HG03135 (cell line): ENCODE measurements at regions not wholly inside any gene's neighbourhood (a gene's known extent, or its start where the extent isn't known, plus 50 kb on each side); places are given as distances from the start of the nearest gene placed in this dataset.
"Not testable (repeated sequence)": the region's sequence is repeated elsewhere in the genome, so short reads cannot be mapped to it uniquely, and the experiment has no call there.

Experiments
- ATAC-seq: cut with Tn5 transposase; IDR thresholded peaks from one replicate; pipeline ENCODE4 v1.9.1; 2021; ENCODE audit warnings: mild to moderate bottlenecking, moderate library complexity; ENCODE audit not compliant: unreplicated experiment

GRCh38 chr16:79845734-79846135 is 245.2 kb upstream of the MAF start:
- ATAC-seq: no peak

DNA sequence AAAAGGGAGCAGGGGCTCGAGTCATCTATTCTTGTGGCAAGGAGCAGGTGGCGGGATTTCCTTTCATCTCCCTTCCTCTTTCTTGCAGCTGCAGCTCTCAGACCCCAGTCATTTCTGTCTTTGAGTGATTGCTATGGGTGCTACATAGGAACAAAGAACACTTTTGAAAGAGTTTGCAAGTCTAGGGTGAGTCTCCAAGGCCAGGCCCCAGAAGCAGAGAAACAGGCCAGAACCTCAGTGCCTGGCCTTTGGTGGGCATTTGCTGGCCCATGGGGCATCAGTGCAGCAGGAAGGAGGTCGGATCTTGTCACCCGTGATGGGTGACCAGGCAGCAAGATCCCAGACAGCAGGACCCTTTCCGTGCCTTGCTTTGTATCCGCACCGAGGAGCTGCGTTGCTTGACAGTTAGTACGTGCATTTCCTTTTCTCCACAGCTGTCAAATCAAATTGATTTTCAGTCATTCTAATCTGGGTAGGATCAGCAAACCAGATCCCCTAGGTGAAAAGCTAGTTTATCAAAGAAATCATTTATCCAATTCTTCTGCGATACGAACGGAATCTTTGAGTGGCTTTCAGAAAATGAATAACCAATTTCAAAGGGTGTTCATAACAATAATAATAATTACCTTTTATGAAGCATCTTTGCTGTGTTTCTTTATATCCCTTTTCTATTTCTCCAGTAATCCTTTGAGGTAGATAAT is 244.6 kb upstream of the MAF start:
- ATAC-seq: peak; percentile 89

DNA sequence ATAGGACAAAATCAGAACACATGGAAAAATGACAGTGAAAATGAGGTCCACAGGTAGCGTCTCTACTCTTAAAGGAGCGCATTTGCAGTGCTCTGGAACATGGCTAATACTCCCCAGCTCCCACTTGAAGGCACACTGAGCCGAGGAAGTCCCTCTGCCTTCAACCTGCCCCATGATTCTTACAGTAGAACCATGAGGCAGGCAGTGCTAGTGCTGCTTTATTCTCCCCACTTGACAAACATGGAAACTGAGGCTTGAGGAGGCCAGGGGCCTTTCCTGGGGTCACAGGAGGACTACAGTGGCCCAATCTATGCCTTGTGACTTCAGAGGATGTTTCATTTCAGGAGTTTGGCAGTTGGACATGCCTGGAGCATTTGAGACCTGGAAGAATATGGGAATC is 244.1 kb upstream of the MAF start:
- no peak for ATAC-seq

GRCh38 chr16:79843631-79844043 is 243.1 kb upstream of the MAF start:
- ATAC-seq: peak; percentile 41

DNA sequence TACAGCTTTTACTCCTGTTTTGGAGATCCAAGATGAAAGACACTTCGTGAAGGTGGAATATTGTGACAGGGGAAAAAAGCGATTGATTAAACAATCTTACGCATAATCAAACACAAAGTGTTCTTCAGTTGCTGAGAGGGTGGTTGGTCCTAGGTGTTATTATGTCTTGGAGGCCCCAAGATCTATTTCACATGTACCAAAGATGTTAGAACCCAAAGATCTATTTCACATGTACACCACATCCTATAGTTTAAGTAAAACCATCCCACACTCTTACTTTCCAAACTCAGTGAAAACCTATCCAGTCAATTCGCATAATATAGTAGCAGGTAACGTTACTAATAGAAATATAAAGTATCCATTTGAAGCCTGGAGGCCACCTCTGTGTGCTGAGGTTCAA is 242.6 kb upstream of the MAF start:
- no peak for ATAC-seq

- ATAC-seq: no peak
These were observed 241.7 kb upstream of the MAF start for GRCh38 chr16:79842197-79842596.

DNA sequence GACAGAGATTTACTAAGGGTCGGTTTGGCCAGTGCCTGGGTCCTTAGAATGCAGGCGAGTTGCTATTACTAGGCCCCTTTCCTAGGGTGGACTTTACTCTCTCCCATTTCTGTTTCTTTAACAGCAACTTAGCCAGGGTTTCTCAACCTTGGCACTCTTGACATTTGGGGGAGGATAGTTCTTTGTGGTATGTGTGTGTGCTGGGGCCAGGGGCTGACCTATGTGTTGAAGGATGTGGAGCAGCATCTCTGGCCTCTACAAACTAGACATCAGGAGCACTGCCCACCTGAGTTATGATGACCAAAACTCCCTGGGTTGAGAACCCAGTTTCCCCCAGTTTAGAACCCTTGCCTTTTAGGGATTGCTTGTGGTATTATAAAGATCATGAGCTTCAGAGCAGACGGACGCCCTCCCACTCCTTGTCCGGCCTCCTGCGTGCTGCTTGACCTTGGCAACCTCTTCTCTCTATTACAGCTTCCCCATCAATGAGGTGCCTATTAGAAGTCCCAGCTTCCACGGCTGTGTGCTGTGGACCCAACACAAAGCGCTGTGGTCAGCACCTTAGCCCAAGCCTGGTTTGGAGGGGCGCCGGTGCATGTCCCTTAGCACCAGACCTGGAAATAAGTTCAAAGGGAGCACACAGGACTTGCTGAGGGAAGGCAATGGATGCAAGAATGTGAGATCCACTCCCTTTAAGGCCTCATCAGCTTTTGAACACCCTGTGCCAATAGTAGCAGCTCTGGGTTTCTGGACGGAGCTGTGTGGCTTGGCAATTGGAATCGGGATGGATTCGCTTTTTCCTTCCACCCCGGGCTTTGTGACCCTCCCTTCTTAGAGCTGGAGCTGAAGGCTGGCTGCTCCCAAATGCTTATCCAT is 239.2 kb upstream of the MAF start:
- no peak for ATAC-seq

DNA sequence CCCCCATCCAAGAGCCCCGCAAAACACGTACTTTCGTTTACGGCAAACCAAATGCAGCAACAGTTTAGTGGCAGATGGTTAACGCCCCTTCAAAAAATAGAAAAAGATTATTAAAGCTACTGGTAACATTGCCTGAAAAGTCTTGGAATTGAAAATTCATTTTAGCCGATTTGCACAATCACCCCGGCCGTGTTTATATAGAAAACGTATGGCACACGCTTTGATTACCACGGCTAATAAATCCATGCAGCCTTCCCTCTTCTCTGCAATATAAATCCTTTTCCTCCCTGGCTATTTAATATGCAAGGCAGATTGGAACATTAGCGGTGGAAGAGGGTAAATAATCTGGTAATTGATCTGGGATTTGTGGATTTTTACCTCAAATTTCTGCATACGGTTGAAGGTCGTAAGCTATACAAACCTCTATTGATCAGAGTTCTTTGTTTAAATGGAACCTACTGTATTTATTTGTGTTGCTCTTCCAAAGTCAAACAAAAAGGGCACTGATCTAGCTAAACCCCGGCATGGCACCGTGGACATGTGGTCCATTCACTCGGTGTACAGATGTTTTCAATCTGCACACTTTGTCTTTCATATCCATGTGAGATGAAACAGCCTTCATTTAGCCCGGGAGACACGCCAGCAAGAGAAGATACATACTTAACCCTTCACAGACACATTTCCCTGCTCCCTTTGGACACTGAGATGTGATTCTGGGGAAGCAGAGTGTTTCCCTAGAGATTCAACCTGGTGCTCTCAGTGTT is 238.1 kb upstream of the MAF start:
- no peak for ATAC-seq

- ATAC-seq: no peak
These were observed 235.6 kb upstream of the MAF start for GRCh38 chr16:79836144-79836543.

- ATAC-seq: no peak
These were observed 234.7 kb upstream of the MAF start for GRCh38 chr16:79835194-79835593.

DNA sequence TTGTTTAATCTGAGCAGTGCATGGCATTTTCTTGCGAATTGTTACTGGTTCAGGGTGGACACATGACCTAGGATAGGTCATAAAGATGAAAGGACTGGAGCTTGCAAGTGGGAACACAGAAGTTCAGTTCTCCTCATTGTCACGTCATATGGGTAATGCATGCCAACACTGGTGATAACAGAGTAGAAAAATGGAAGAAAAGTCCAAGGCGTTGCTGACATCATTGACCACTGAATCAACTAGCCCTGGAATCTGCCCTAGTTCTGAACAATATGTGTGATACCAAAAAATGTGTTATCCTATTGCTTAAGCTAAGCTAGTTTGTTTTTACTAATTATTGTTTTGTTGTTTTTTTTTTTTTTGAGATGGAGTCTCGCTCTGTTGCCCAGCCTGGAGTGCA is 234.2 kb upstream of the MAF start:
- no peak for ATAC-seq

- ATAC-seq: not testable (repeated sequence)
These were observed 233.5 kb upstream of the MAF start for GRCh38 chr16:79834003-79834402.

DNA sequence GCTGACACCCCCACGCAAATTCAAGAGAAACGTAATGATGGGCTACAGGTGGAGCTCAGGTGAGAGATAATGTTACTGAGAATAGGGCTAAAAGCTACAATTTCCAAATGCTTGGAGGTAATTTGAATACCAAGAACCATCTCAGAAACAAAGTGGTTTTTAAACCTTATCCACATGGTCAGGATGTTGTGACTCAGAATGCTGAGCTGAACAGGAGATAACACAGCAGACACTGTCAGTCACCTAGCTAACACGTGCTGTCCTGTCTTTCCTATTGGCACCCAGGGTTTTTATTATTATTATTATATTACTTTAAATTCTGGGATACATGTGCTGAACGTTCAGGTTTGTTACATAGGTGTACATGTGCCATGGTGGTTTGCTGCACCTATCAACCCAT is 233.0 kb upstream of the MAF start:
- no peak for ATAC-seq

DNA sequence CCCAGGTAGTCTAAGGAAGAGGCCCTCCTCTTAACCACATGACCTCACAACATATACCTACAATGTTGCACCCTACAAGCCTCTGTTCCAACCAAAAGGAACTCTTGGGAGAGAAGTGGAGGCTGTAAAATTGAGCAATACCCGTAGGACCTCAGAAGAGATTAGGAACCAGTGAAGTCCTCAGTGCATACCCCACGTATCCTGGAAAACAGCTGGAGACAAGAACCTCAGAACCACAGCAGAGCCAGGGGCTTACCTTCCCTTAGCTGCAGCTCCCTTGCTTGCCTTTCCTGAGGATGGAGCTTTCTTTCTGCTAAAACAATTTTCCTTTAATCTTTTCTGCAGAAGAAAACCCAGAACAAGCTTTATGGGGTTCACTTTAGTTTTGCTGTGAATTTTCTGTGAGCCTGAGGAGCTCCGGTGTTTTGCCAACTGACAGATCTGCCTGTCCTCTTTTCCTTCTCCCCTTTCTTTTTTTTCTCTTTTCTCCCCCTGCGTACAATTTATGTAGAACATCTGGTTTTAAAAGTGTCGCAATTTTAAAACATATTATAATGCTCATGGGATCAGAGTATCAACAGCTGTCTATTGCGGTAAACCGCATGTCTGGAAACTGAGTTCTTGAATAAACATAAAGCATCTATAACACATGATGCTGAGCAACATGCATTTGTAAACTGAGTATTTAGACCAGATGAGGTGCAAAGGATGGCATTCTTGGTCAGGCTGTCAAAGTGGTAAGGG is 226.4 kb upstream of the MAF start:
- no peak for ATAC-seq

DNA sequence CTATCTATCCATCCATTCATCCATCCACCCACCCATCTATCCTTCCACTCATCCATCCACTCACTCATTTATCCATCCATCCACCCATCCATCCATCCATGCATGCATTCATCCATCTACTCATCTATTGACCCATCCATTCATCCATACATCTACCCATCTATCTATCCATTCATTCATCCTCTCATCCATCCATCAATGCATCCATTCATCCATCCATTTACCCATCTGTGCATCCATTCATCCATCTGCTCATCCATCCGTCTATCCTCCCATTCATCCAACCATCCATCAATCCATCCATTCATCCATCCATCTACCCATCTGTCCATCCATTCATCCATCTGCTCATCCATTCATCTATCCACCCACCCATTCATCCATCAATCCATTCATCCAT is 224.5 kb upstream of the MAF start:
- no peak for ATAC-seq

DNA sequence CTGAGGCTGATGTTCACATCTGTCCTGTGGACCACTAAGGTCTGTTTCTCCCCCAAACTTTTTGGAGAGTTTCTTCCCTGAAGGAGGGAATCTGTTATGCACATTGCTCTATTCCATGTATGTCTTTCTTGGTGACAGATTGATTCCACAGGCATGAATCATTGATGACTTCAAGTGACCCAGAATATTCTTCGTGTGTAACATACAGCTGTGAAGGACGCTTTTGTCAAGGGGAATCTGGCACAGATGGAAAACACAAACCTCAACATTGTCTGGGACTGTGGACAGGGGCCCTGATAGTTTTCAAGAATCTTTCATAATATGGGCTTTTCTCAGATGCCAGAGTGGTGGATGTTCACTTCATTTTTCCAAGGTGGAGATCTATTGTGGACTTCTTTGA is 223.1 kb upstream of the MAF start:
- ATAC-seq: no peak

DNA sequence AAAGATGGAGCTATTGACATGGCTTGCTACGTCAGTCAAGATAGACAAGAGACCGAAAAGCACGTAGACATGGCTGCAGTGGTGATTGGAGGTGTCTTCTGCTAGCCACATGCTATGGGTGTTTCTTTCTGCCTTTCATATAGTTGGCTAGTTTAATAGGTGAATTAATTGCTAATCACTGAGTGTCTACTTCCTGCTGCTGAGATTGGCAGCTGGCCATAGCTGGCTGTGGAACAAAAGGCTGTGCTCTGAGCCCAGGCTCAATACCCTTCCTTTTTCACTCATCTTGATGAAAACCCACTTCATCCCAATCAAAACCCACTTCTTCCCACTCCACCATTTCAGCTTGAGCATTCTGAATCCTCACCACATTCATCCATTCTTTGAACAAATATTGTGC is 221.4 kb upstream of the MAF start:
- no peak for ATAC-seq

GRCh38 chr16:79816081-79816497 is 215.6 kb upstream of the MAF start:
- ATAC-seq: no peak

- ATAC-seq: no peak
These were observed 214.5 kb upstream of the MAF start for GRCh38 chr16:79815049-79815448.

DNA sequence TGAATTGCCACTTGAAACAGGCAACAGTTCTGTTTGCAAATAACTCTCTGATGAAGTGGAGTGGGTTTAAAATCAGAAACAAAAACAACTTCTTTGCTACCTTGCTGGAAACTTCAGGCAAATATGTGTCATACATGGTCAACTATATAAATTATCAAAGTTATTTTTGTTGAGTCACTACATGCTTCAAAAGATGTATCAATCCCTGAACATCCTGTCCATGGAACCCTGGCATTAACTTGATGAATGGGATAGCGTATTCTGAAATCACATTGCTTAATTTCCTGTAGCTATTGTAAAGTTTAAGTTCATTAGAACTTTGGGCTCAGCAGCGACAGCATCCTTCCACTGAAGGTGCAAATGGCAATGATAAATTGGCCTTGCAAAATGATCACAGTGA is 213.6 kb upstream of the MAF start:
- no peak for ATAC-seq

DNA sequence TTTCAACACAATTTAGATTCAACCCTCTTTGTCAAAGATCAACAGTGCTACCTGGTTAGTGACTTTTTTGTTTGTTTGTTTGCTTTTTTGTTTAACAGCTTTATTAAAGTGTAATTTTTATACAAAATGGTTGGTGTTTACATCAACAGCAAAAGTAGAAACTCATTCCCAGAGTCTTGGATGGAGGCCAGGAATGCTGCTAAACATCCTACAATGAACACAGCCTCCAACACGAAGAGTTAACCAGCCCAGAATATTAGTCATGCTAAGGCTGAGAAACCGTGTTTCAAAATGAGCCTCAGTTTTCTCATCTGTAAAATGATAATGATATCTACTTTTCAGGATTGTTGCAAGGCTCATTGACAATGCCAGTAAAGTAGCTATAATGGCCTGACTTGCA is 211.0 kb upstream of the MAF start:
- ATAC-seq: no peak
